ENCODE measurements at regions not wholly inside any gene's neighbourhood (a gene's known extent, or its start where the extent isn't known, plus 50 kb on each side); places are given as distances from the start of the nearest gene placed in this dataset.

GRCh38 chr17:79189305-79189704, 114.7 kb downstream of the ENGASE start:
- Histone ChIP-seq H3K4me3 (ENCODE audit: low read length) (no peak overlapping the region), H3K9me3 (ENCODE audit: low read length) (no peaks in the 10 kb centered on the region), H3K9me2 (replicated peaks; ENCODE audit: low read length) (no peaks in the 10 kb centered on the region), H3F3A (ENCODE audit: low read length, unreplicated experiment) (no peaks in the 10 kb centered on the region), H3K79me2 (ENCODE audit: low read length) (no peaks in the 10 kb centered on the region), H3K9ac (ENCODE audit: low read length) (no peak overlapping the region), H3K4me1 (ENCODE audit: insufficient read depth, low read length) (no peaks in the 10 kb centered on the region), H2AFZ (ENCODE audit: low read length) (no peak overlapping the region), H4K20me1 (ENCODE audit: low read length) (no peaks in the 10 kb centered on the region; the same call in 1 of the 2 replicates), H3K27me3 (ENCODE audit: low read length) (peaks cover 87% of the 10 kb centered on the region), H3K4me2 (ENCODE audit: low read length) (no peak overlapping the region), H3K36me3 (ENCODE audit: low read depth, low read length) (no peaks in the 10 kb centered on the region), H3K27ac (ENCODE audit: low read length) (no peak overlapping the region)
- ChIA-PET POLR2A (ENCODE audit: unreplicated experiment) (no interaction called here), CTCF (no interaction called here)
- BruUV-seq (replicated peaks): no TSS peak
- ATAC-seq: no peak
- TF ChIP-seq CTCF (conservative IDR thresholded peaks at IDR 0.05; ENCODE audit: low read depth, low read length) (no peak), EZH2 (IDR thresholded peaks at IDR 0.05; ENCODE audit: low read length, unreplicated experiment) (no peak), EZH2phosphoT487 (IDR thresholded peaks at IDR 0.05; ENCODE audit: borderline replicate concordance, low read length) (no peak)
- intact Hi-C loops (cut with micrococcal nuclease): no loop called here
- no peak for DNase-seq

- Histone ChIP-seq H2AFZ (ENCODE audit: low read length) (no peak overlapping the region), H3K9ac (ENCODE audit: low read length) (no peak overlapping the region), H3K4me3 (ENCODE audit: low read length) (no peak overlapping the region), H3K4me1 (ENCODE audit: insufficient read depth, low read length) (no peaks in the 10 kb centered on the region), H3K9me2 (replicated peaks; ENCODE audit: low read length) (no peaks in the 10 kb centered on the region), H4K20me1 (ENCODE audit: low read length) (no peaks in the 10 kb centered on the region; the same call in 1 of the 2 replicates), H3F3A (ENCODE audit: low read length, unreplicated experiment) (no peaks in the 10 kb centered on the region), H3K4me2 (ENCODE audit: low read length) (no peak overlapping the region), H3K27me3 (ENCODE audit: low read length) (peaks cover 93% of the 10 kb centered on the region), H3K9me3 (ENCODE audit: low read length) (no peaks in the 10 kb centered on the region), H3K36me3 (ENCODE audit: low read depth, low read length) (no peaks in the 10 kb centered on the region), H3K79me2 (ENCODE audit: low read length) (no peaks in the 10 kb centered on the region), H3K27ac (ENCODE audit: low read length) (no peak overlapping the region)
- POLR2A ChIA-PET (ENCODE audit: unreplicated experiment): no interaction called here
- ATAC-seq: no peak
- intact Hi-C loops (cut with micrococcal nuclease): loop anchor here (1.0 kb wide), 1 partner anchor 205 kb away; no protein-coding TSS in a partner anchor
- no peak for DNase-seq
- BruUV-seq (replicated peaks): no TSS peak
- TF ChIP-seq CTCF (conservative IDR thresholded peaks at IDR 0.05; ENCODE audit: low read depth, low read length): no peak
- TF ChIP-seq EZH2phosphoT487 (IDR thresholded peaks at IDR 0.05; ENCODE audit: borderline replicate concordance, low read length): no peak
- TF ChIP-seq EZH2 (IDR thresholded peaks at IDR 0.05; ENCODE audit: low read length, unreplicated experiment): no peak
- CTCF ChIA-PET: interaction anchor here (0.6 to 2.5 kb wide), 2 partner anchors 9 to 203 kb away, joined by 4 to 9 read pairs; no protein-coding TSS in a partner anchor
Measured at GRCh38 chr17:79188685-79189084, 114.1 kb downstream of the ENGASE start.

- TF ChIP-seq EZH2 (IDR thresholded peaks at IDR 0.05; ENCODE audit: low read length, unreplicated experiment) (no peak), CTCF (conservative IDR thresholded peaks at IDR 0.05; ENCODE audit: low read depth, low read length) (peak; percentile 85)
- no peaks in the 10 kb centered on the region for H3K79me2 ChIP-seq (ENCODE audit: low read length)
- H3K9me2 ChIP-seq (replicated peaks; ENCODE audit: low read length): no peaks in the 10 kb centered on the region
- ATAC-seq (peak; percentile 80), DNase-seq (peak; percentile 42)
- no peaks in the 10 kb centered on the region for H3F3A ChIP-seq (ENCODE audit: low read length, unreplicated experiment)
- intact Hi-C loops (cut with micrococcal nuclease): loop anchor here (1.0 kb wide), 1 partner anchor 205 kb away; no protein-coding TSS in a partner anchor
- H3K9ac ChIP-seq (ENCODE audit: low read length): no peak overlapping the region
- no peak overlapping the region for H2AFZ ChIP-seq (ENCODE audit: low read length)
- H3K9me3 ChIP-seq (ENCODE audit: low read length): no peaks in the 10 kb centered on the region
- POLR2A ChIA-PET (ENCODE audit: unreplicated experiment): no interaction called here
- H3K27ac ChIP-seq (ENCODE audit: low read length): no peak overlapping the region
- H3K4me1 ChIP-seq (ENCODE audit: insufficient read depth, low read length): no peaks in the 10 kb centered on the region
- H3K36me3 ChIP-seq (ENCODE audit: low read depth, low read length): no peaks in the 10 kb centered on the region
- no peak overlapping the region for H3K4me2 ChIP-seq (ENCODE audit: low read length)
- H4K20me1 ChIP-seq (ENCODE audit: low read length): no peaks in the 10 kb centered on the region; the same call in 1 of the 2 replicates
- CTCF ChIA-PET: interaction anchor here (0.6 to 2.5 kb wide), 2 partner anchors 8 to 204 kb away, joined by 4 to 9 read pairs; no protein-coding TSS in a partner anchor
- BruUV-seq (replicated peaks): no TSS peak
- peaks cover 99% of the 10 kb centered on the region for H3K27me3 ChIP-seq (ENCODE audit: low read length)
- no peak overlapping the region for H3K4me3 ChIP-seq (ENCODE audit: low read length)
Measured at GRCh38 chr17:79188048-79188447, 113.4 kb downstream of the ENGASE start.
